Peyer's patch (tissue), 4 donors: ENCODE measurements at regions not wholly inside any gene's neighbourhood (a gene's known extent, or its start where the extent isn't known, plus 50 kb on each side); places are given as distances from the start of the nearest gene placed in this dataset.

Experiments used
- DNase-seq, 3 donors: peaks; one replicate each; pipeline ENCODE4 v3.0.0-alpha.2; 2017 to 2019
- H3K27ac ChIP-seq, 4 donors: fragments of 200-600 bp; sonication (generic); one replicate each; pipeline ENCODE4 v1.5.1; 2016 to 2019
- H3K27me3 ChIP-seq, 2 donors: fragments of 200-600 bp; sonication (generic); one replicate each; pipeline ENCODE4 v1.5.1; 2019
- H3K36me3 ChIP-seq, 3 donors: fragments of 200-600 bp; sonication (generic); one replicate each; pipeline ENCODE4 v1.5.1; 2016 to 2019
- H3K4me1 ChIP-seq, 4 donors: fragments of 200-600 bp; sonication (generic); one replicate each; pipeline ENCODE4 v1.5.1; 2016 to 2019
- H3K4me3 ChIP-seq, 4 donors: fragments of 200-600 bp; sonication (generic); 1 replicate in 3 of 4; 2 replicates in 1 of 4; pipeline ENCODE4 v1.5.1; 2016 to 2019; ENCODE audit warnings: mild to moderate bottlenecking in 1 of 4
- H3K9me3 ChIP-seq, 4 donors: fragments of 200-600 bp; sonication (generic); one replicate each; pipeline ENCODE4 v1.5.1; 2016 to 2019; ENCODE audit warnings: mild to moderate bottlenecking in 1 of 4
- POLR2A ChIP-seq, 2 donors: fragments of 450-650 bp; IDR thresholded peaks; one replicate each; pipeline ENCODE4 v1.5.1; 2017; ENCODE audit warnings: antibody characterized with exemption in 2 of 2, mild to moderate bottlenecking in 2 of 2, moderate library complexity in 2 of 2
- TF ChIP-seq, protein P1 (sequence below), 6 experiments: fragments of 450-650 bp in 4 of 6; fragments of 200-600 bp in 2 of 6; sonication (generic) in 1 of 6; IDR thresholded peaks; one replicate each; pipeline ENCODE4 v1.5.1; 2017 to 2019; ENCODE audit warnings: antibody characterized with exemption in 6 of 6, mild to moderate bottlenecking in 3 of 6, moderate library complexity in 1 of 6

DNA sequence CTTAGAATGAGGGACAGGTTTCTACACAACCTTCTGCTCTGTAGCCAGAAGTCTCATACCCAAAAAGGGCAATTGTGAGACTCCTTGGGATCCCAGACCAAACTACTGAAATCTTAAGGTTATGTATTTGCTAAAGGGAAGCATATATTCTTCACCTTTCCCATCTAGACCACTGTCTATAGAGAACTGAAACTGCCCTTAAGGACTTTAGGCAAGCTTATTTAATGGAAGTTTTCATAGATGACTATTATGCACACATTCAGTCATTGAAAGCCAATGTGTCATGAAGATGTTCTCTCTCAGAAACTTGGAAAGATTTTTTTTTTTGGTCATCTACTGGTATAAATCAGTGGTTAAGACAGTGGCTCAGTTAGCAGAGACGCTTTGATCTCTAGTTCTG lies 365.3 kb downstream of the MCTP2 start:
- no peak overlapping the region for H3K4me3 ChIP-seq
- no peaks in the 10 kb centered on the region for H3K36me3 ChIP-seq
- H3K4me1 ChIP-seq = no peaks in the 10 kb centered on the region
- H3K9me3 ChIP-seq = no peaks in the 10 kb centered on the region
- no peak for DNase-seq
- H3K27me3 ChIP-seq = no peaks in the 10 kb centered on the region
- H3K27ac ChIP-seq = no peak overlapping the region
- no peak for TF ChIP-seq POLR2A (IDR thresholded peaks at IDR 0.05)
- TF ChIP-seq, protein P1, sequence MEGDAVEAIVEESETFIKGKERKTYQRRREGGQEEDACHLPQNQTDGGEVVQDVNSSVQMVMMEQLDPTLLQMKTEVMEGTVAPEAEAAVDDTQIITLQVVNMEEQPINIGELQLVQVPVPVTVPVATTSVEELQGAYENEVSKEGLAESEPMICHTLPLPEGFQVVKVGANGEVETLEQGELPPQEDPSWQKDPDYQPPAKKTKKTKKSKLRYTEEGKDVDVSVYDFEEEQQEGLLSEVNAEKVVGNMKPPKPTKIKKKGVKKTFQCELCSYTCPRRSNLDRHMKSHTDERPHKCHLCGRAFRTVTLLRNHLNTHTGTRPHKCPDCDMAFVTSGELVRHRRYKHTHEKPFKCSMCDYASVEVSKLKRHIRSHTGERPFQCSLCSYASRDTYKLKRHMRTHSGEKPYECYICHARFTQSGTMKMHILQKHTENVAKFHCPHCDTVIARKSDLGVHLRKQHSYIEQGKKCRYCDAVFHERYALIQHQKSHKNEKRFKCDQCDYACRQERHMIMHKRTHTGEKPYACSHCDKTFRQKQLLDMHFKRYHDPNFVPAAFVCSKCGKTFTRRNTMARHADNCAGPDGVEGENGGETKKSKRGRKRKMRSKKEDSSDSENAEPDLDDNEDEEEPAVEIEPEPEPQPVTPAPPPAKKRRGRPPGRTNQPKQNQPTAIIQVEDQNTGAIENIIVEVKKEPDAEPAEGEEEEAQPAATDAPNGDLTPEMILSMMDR (IDR thresholded peaks at IDR 0.05) = no peak

DNA sequence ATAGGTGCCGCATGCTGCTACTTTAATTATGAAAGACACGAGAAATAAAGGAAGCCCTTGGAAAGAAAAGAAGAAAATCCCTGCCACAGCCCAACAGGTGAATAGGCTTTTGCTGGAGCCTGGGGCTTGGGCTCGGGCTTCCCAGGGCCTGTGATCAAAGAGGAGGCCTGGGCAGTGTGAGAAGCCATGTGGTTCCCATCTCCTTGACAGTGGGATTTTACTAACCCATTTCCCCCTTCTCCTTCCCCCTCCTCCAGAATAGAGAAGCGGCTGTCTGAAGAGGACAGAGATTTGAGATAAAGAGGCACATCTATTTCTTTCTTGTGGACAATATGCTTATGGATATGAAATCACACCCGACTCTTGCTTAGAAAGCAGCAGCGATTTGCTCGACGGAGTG lies 369.1 kb downstream of the MCTP2 start:
- H3K9me3 ChIP-seq = no peaks in the 10 kb centered on the region
- DNase-seq = no peak
- H3K4me1 ChIP-seq = no peaks in the 10 kb centered on the region
- TF ChIP-seq, protein P1 (IDR thresholded peaks at IDR 0.05) = no peak
- no peak for TF ChIP-seq POLR2A (IDR thresholded peaks at IDR 0.05)
- no peak overlapping the region for H3K4me3 ChIP-seq
- H3K27me3 ChIP-seq = no peaks in the 10 kb centered on the region
- no peaks in the 10 kb centered on the region for H3K36me3 ChIP-seq
- no peak overlapping the region for H3K27ac ChIP-seq

DNA sequence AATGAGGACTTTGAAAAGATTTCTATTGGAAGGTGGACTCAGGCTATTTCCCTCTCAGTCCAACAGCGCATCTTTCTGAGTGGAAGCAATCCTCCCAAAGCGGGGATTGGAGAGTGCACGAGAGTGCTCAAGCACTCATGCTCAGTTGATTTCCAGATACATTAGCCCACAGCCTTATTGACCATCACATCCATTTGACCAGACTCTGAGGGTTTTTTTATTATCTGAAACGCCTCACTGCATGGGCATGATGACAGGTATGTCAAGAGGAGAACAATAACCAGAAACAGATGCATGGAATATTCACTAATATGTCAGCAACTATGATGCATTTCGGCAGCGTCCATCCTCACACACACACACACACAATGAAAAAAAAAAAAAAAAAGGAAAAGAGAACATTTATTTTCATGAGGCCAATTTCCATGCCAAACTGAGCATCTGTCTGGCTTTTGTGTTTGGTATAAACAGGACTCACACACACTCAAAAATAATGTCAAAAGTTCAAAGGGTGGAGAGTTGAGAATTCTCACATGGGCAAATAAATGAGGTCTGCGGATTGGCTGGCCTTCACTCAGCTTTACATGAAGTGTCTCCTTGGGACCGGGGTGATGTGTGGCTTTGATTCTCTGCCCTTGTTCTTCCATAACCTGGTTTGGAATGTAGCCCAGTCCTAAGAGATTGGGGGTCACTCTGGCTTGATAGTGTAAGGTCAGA lies 371.6 kb downstream of the MCTP2 start:
- no peak overlapping the region for H3K4me3 ChIP-seq
- DNase-seq = no peak
- H3K9me3 ChIP-seq = no peaks in the 10 kb centered on the region
- peaks cover 0 to 7% (median 0%) of the 10 kb centered on the region in 4 donors for H3K4me1 ChIP-seq
- H3K27me3 ChIP-seq = no peaks in the 10 kb centered on the region
- no peak for TF ChIP-seq POLR2A (IDR thresholded peaks at IDR 0.05)
- TF ChIP-seq, protein P1 (IDR thresholded peaks at IDR 0.05) = no peak
- H3K36me3 ChIP-seq = no peaks in the 10 kb centered on the region
- no peak overlapping the region for H3K27ac ChIP-seq

DNA sequence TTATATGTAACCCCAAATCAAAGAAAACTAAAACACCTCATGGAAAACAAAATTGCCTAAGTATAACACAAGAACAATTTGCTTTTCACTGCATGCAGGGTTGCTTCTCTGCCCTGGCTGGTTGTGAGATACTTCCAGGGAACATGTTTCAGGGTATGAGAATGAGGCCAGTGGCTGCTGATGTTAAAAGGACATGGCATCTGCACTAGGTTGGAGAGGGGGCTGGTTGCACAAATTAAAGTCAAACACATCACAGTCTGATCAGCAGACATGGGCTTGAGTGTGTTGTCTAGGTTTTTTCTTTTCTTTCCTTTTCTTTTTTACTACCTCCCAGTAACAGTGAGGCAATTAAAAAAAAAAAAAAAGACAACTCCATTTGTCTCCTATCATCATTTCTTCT lies 374.9 kb downstream of the MCTP2 start:
- H3K4me1 ChIP-seq = peaks cover 0 to 7% (median 0%) of the 10 kb centered on the region in 4 donors
- no peaks in the 10 kb centered on the region for H3K9me3 ChIP-seq
- no peaks in the 10 kb centered on the region for H3K27me3 ChIP-seq
- H3K27ac ChIP-seq = no peak overlapping the region
- H3K4me3 ChIP-seq = no peak overlapping the region
- DNase-seq = no peak
- TF ChIP-seq POLR2A (IDR thresholded peaks at IDR 0.05) = no peak
- TF ChIP-seq, protein P1 (IDR thresholded peaks at IDR 0.05) = no peak
- no peaks in the 10 kb centered on the region for H3K36me3 ChIP-seq

DNA sequence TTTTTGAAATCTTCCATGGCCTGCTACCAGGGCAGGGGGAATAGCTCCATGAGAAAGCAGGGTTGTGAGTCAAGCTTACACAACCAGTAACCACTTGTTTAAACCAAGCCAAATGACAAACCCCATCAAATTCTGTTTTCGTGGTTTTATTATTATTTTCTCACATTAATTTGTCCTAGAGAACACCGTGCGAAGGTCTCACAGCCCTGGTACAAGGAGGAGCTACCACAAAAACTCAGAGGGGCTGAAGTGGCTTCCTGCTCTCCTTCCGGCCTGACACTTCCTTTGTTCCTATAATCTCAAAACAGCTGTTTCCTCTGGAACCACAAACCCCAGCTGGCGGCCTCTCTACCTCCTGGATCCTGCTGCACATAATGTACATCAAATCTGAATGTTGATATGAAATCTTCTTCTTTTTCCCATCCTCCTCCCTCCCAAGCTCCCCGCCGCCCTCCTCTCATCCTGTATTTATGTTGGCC lies 375.9 kb downstream of the MCTP2 start:
- no peak overlapping the region for H3K27ac ChIP-seq
- no peak overlapping the region for H3K4me3 ChIP-seq
- DNase-seq = peak in 1 of 3 donors; percentile 52
- H3K27me3 ChIP-seq = no peaks in the 10 kb centered on the region
- TF ChIP-seq, protein P1 (IDR thresholded peaks at IDR 0.05) = no peak
- TF ChIP-seq POLR2A (IDR thresholded peaks at IDR 0.05) = no peak
- H3K4me1 ChIP-seq = peaks cover 0 to 7% (median 0%) of the 10 kb centered on the region in 4 donors
- no peaks in the 10 kb centered on the region for H3K9me3 ChIP-seq
- no peaks in the 10 kb centered on the region for H3K36me3 ChIP-seq
